ENCODE measurements at regions not wholly inside any gene's neighbourhood (a gene's known extent, or its start where the extent isn't known, plus 50 kb on each side); places are given as distances from the start of the nearest gene placed in this dataset.
"Not testable (repeated sequence)": the region's sequence is repeated elsewhere in the genome, so short reads cannot be mapped to it uniquely, and the experiment has no call there.

- DNase-seq: no peak
- H3K9me3 Mint-ChIP-seq: no peaks in the 10 kb centered on the region
- H3K27me3 Mint-ChIP-seq (ENCODE audit: insufficient read depth): no peaks in the 10 kb centered on the region
- no peak overlapping the region for H3K4me3 Mint-ChIP-seq
- no peak overlapping the region for H3K4me3 ChIP-seq (ENCODE audit: low read length)
- H3K27ac ChIP-seq (ENCODE audit: low read depth, low read length): peak overlapping the region; percentile 10
- H3K9ac ChIP-seq (ENCODE audit: extremely low read depth, low read length, poor library complexity, severe bottlenecking): no peak overlapping the region
- peaks cover 1% of the 10 kb centered on the region for H3K4me1 Mint-ChIP-seq
- H3K27ac Mint-ChIP-seq: no peak overlapping the region
- no peaks in the 10 kb centered on the region for H3K4me1 ChIP-seq (ENCODE audit: control insufficient read depth, insufficient read depth, low read length)
- no peaks in the 10 kb centered on the region for H3K27me3 ChIP-seq (ENCODE audit: control insufficient read depth, insufficient read depth, low read length, poor library complexity, severe bottlenecking)
- no peaks in the 10 kb centered on the region for H3K36me3 Mint-ChIP-seq (ENCODE audit: low read depth)
- whole genome bisulfite sequencing, 2 experiments (ENCODE audit: insufficient coverage in 1 of 2, insufficient read length in 1 of 2): 94 to 96% methylated on average over 3 of the region's 3 CpGs
- no peak for TF ChIP-seq CTCF (conservative IDR thresholded peaks at IDR 0.05)
- no peaks in the 10 kb centered on the region for H3K36me3 ChIP-seq (ENCODE audit: control insufficient read depth, insufficient read depth, low read length)
- H3K9me3 ChIP-seq (ENCODE audit: control insufficient read depth, low read length): no peaks in the 10 kb centered on the region
Measured at GRCh38 chr18:1075322-1075721, 170.7 kb downstream of the ADCYAP1 start.

- no peaks in the 10 kb centered on the region for H3K36me3 Mint-ChIP-seq (ENCODE audit: low read depth)
- H3K4me1 Mint-ChIP-seq: peaks cover 1% of the 10 kb centered on the region
- H3K4me3 ChIP-seq (ENCODE audit: low read length): no peak overlapping the region
- TF ChIP-seq CTCF (conservative IDR thresholded peaks at IDR 0.05): no peak
- H3K9me3 ChIP-seq (ENCODE audit: control insufficient read depth, low read length): no peaks in the 10 kb centered on the region
- H3K4me1 ChIP-seq (ENCODE audit: control insufficient read depth, insufficient read depth, low read length): no peaks in the 10 kb centered on the region
- H3K9ac ChIP-seq (ENCODE audit: extremely low read depth, low read length, poor library complexity, severe bottlenecking): no peak overlapping the region
- no peaks in the 10 kb centered on the region for H3K27me3 ChIP-seq (ENCODE audit: control insufficient read depth, insufficient read depth, low read length, poor library complexity, severe bottlenecking)
- no peaks in the 10 kb centered on the region for H3K27me3 Mint-ChIP-seq (ENCODE audit: insufficient read depth)
- H3K27ac ChIP-seq (ENCODE audit: low read depth, low read length): no peak overlapping the region
- no peak for DNase-seq
- H3K27ac Mint-ChIP-seq: no peak overlapping the region
- H3K9me3 Mint-ChIP-seq: no peaks in the 10 kb centered on the region
- no peak overlapping the region for H3K4me3 Mint-ChIP-seq
- no peaks in the 10 kb centered on the region for H3K36me3 ChIP-seq (ENCODE audit: control insufficient read depth, insufficient read depth, low read length)
Measured at GRCh38 chr18:1075876-1076275, 171.2 kb downstream of the ADCYAP1 start.

- no peak overlapping the region for H3K27ac ChIP-seq (ENCODE audit: low read depth, low read length)
- no peaks in the 10 kb centered on the region for H3K4me1 Mint-ChIP-seq
- no peak overlapping the region for H3K4me3 ChIP-seq (ENCODE audit: low read length)
- no peaks in the 10 kb centered on the region for H3K27me3 ChIP-seq (ENCODE audit: control insufficient read depth, insufficient read depth, low read length, poor library complexity, severe bottlenecking)
- no peaks in the 10 kb centered on the region for H3K27me3 Mint-ChIP-seq (ENCODE audit: insufficient read depth)
- no peak overlapping the region for H3K27ac Mint-ChIP-seq
- no peaks in the 10 kb centered on the region for H3K36me3 ChIP-seq (ENCODE audit: control insufficient read depth, insufficient read depth, low read length)
- H3K36me3 Mint-ChIP-seq (ENCODE audit: low read depth): no peaks in the 10 kb centered on the region
- no peaks in the 10 kb centered on the region for H3K9me3 Mint-ChIP-seq
- H3K9ac ChIP-seq (ENCODE audit: extremely low read depth, low read length, poor library complexity, severe bottlenecking): no peak overlapping the region
- TF ChIP-seq CTCF (conservative IDR thresholded peaks at IDR 0.05): peak; percentile 51
- H3K9me3 ChIP-seq (ENCODE audit: control insufficient read depth, low read length): no peaks in the 10 kb centered on the region
- H3K4me3 Mint-ChIP-seq: no peak overlapping the region
- no peaks in the 10 kb centered on the region for H3K4me1 ChIP-seq (ENCODE audit: control insufficient read depth, insufficient read depth, low read length)
- no peak for DNase-seq
Measured at GRCh38 chr18:1078301-1078700, 173.6 kb downstream of the ADCYAP1 start.

GRCh38 chr18:1083675-1084074, 179.0 kb downstream of the ADCYAP1 start:
- not testable (repeated sequence) for H3K9me3 ChIP-seq (ENCODE audit: control insufficient read depth, low read length); DNase-seq; H3K36me3 Mint-ChIP-seq (ENCODE audit: low read depth); H3K4me1 ChIP-seq (ENCODE audit: control insufficient read depth, insufficient read depth, low read length); H3K4me3 ChIP-seq (ENCODE audit: low read length); H3K4me3 Mint-ChIP-seq; H3K27ac ChIP-seq (ENCODE audit: low read depth, low read length); H3K27me3 Mint-ChIP-seq (ENCODE audit: insufficient read depth); H3K27me3 ChIP-seq (ENCODE audit: control insufficient read depth, insufficient read depth, low read length, poor library complexity, severe bottlenecking); H3K36me3 ChIP-seq (ENCODE audit: control insufficient read depth, insufficient read depth, low read length); H3K27ac Mint-ChIP-seq; H3K4me1 Mint-ChIP-seq; H3K9ac ChIP-seq (ENCODE audit: extremely low read depth, low read length, poor library complexity, severe bottlenecking)
- WGBS, 2 experiments (ENCODE audit: insufficient coverage in 1 of 2, insufficient read length in 1 of 2): 100% methylated on average over 1 to 2 of the region's 5 CpGs
- peaks cover 20% of the 10 kb centered on the region for H3K9me3 Mint-ChIP-seq
